Stimulated activated CD8-positive, alpha-beta memory T cell treated with anti-CD3 and anti-CD28 coated beads, Interleukin-12 subunit alpha, Interleukin-12 subunit beta, amount 100 ng/mL, for 4 hours (primary cell): ENCODE measurements at regions not wholly inside any gene's neighbourhood (a gene's known extent, or its start where the extent isn't known, plus 50 kb on each side); places are given as distances from the start of the nearest gene placed in this dataset.
A peak's percentile ranks its signal among the peaks of the same experiment; 100 is the strongest.

Source experiments
- DNase-seq: peaks from one replicate; pipeline ENCODE4 v3.0.0-alpha.2; 2020; ENCODE audit warnings: low read depth

- DNase-seq: no peak
Measured at GRCh38 chr3:187900993-187901755, 155.9 kb upstream of the BCL6 start.

GRCh38 chr3:187902041-187902471 lies 156.8 kb upstream of the BCL6 start:
- no peak for DNase-seq

- no peak for DNase-seq
Measured at GRCh38 chr3:187902936-187903335, 157.7 kb upstream of the BCL6 start.

- no peak for DNase-seq
Measured at GRCh38 chr3:187903697-187904096, 158.4 kb upstream of the BCL6 start.

GRCh38 chr3:187906416-187906815 lies 161.1 kb upstream of the BCL6 start:
- DNase-seq: no peak

GRCh38 chr3:187906920-187907319 lies 161.7 kb upstream of the BCL6 start:
- no peak for DNase-seq

- no peak for DNase-seq
Measured at GRCh38 chr3:187909866-187910265, 164.6 kb upstream of the BCL6 start.

- no peak for DNase-seq
Measured at GRCh38 chr3:187912007-187912406, 166.7 kb upstream of the BCL6 start.

GRCh38 chr3:187913617-187914033 lies 168.4 kb upstream of the BCL6 start:
- no peak for DNase-seq

GRCh38 chr3:187914231-187914630 lies 169.0 kb upstream of the BCL6 start:
- DNase-seq: no peak

GRCh38 chr3:187916072-187916471 lies 170.8 kb upstream of the BCL6 start:
- no peak for DNase-seq

GRCh38 chr3:187918081-187918644 lies 172.9 kb upstream of the BCL6 start:
- DNase-seq: no peak

GRCh38 chr3:187919048-187919447 lies 173.8 kb upstream of the BCL6 start:
- DNase-seq: peak; percentile 37

GRCh38 chr3:187919544-187919943 lies 174.3 kb upstream of the BCL6 start:
- no peak for DNase-seq

GRCh38 chr3:187920030-187920429 lies 174.8 kb upstream of the BCL6 start:
- DNase-seq: no peak

GRCh38 chr3:187920913-187921312 lies 175.6 kb upstream of the BCL6 start:
- DNase-seq: no peak

- no peak for DNase-seq
Measured at GRCh38 chr3:187921391-187922074, 176.3 kb upstream of the BCL6 start.

GRCh38 chr3:187922704-187923416 lies 177.6 kb upstream of the BCL6 start:
- DNase-seq: no peak

- no peak for DNase-seq
Measured at GRCh38 chr3:187924651-187925050, 179.4 kb upstream of the BCL6 start.

GRCh38 chr3:187925326-187925725 lies 180.1 kb upstream of the BCL6 start:
- DNase-seq: no peak

GRCh38 chr3:187926620-187927019 lies 181.4 kb upstream of the BCL6 start:
- no peak for DNase-seq

GRCh38 chr3:187927565-187927964 lies 182.3 kb upstream of the BCL6 start:
- no peak for DNase-seq
